Calu3 (cell line): ENCODE measurements at regions not wholly inside any gene's neighbourhood (a gene's known extent, or its start where the extent isn't known, plus 50 kb on each side); places are given as distances from the start of the nearest gene placed in this dataset.

ENCODE experiments used
- BruUV-seq: library from RNA; stranded (reverse); fragments of 400-500 nt; replicated peaks from 2 replicates; lab custom pipeline; 2021; lab: Mats Ljungman, UMichigan
- CTCF ChIA-PET: fragments of 300-600 bp; sonication (Branson Sonifier 250); formaldehyde crosslinking; loops from one replicate; lab custom pipeline; 2022; ENCODE audit warnings: antibody characterized with exemption; lab: Charles Lee
- DNase-seq: peaks from one replicate; pipeline ENCODE4 v3.0.0; 2022
- H3K27ac Mint-ChIP-seq: one replicate; pipeline ENCODE4 v1.8.0; 2022; ENCODE audit warnings: mixed read lengths; ENCODE audit not compliant: unreplicated experiment
- H3K27me3 Mint-ChIP-seq: one replicate; pipeline ENCODE4 v1.8.0; 2022; ENCODE audit warnings: mixed read lengths; ENCODE audit not compliant: unreplicated experiment
- H3K36me3 Mint-ChIP-seq: one replicate; pipeline ENCODE4 v1.8.0; 2022; ENCODE audit warnings: mild to moderate bottlenecking, moderate library complexity, mixed read lengths; ENCODE audit not compliant: insufficient read depth, unreplicated experiment
- H3K4me1 Mint-ChIP-seq: one replicate; pipeline ENCODE4 v1.8.0; 2022; ENCODE audit warnings: mild to moderate bottlenecking, low read depth, mixed read lengths; ENCODE audit not compliant: unreplicated experiment
- H3K4me3 Mint-ChIP-seq: one replicate; pipeline ENCODE4 v1.8.0; 2022; ENCODE audit warnings: mild to moderate bottlenecking, low read depth, moderate library complexity, mixed read lengths; ENCODE audit not compliant: unreplicated experiment
- H3K9me3 Mint-ChIP-seq: one replicate; pipeline ENCODE4 v1.8.0; 2022; ENCODE audit warnings: low read depth, mixed read lengths; ENCODE audit not compliant: unreplicated experiment
- CTCF ChIP-seq: fragments of 200-600 bp; IDR thresholded peaks from one replicate; pipeline ENCODE4 v1.8.0; 2022; ENCODE audit warnings: antibody characterized with exemption; ENCODE audit not compliant: unreplicated experiment
- intact Hi-C: fragments of 100-400 bp; cut with micrococcal nuclease; formaldehyde crosslinking; loops from one replicate; pipeline ENCODE4 v1.10.0; 2022; ENCODE audit not compliant: unreplicated experiment

- CTCF ChIA-PET, result no interaction called here
- DNase-seq, result no peak
- Mint-ChIP-seq H3K27ac (no peak overlapping the region), H3K9me3 (no peaks in the 10 kb centered on the region), H3K27me3 (no peaks in the 10 kb centered on the region), H3K36me3 (no peaks in the 10 kb centered on the region), H3K4me1 (no peaks in the 10 kb centered on the region), H3K4me3 (no peak overlapping the region)
- intact Hi-C loops, result no loop called here
- no TSS peak for BruUV-seq
- TF ChIP-seq CTCF, result no peak
Observed at GRCh38 chr2:155770516-155770915, 562.0 kb downstream of the NR4A2 start.

GRCh38 chr2:155766342-155767115, 566.0 kb downstream of the NR4A2 start:
- H3K27ac Mint-ChIP-seq, result no peak overlapping the region
- H3K4me1 Mint-ChIP-seq, result no peaks in the 10 kb centered on the region
- H3K27me3 Mint-ChIP-seq, result no peaks in the 10 kb centered on the region
- no TSS peak for BruUV-seq
- peaks cover 10% of the 10 kb centered on the region for H3K9me3 Mint-ChIP-seq
- intact Hi-C loops, result no loop called here
- CTCF ChIA-PET, result no interaction called here
- DNase-seq, result no peak
- no peak overlapping the region for H3K4me3 Mint-ChIP-seq
- H3K36me3 Mint-ChIP-seq, result no peaks in the 10 kb centered on the region
- TF ChIP-seq CTCF, result no peak

GRCh38 chr2:155755481-155755880, 577.0 kb downstream of the NR4A2 start:
- CTCF ChIA-PET, result no interaction called here
- Mint-ChIP-seq H3K27ac (no peak overlapping the region), H3K9me3 (peaks cover 3% of the 10 kb centered on the region), H3K4me1 (no peaks in the 10 kb centered on the region), H3K27me3 (no peaks in the 10 kb centered on the region), H3K4me3 (no peak overlapping the region), H3K36me3 (no peaks in the 10 kb centered on the region)
- no peak for TF ChIP-seq CTCF
- DNase-seq, result no peak
- intact Hi-C loops, result no loop called here
- no TSS peak for BruUV-seq

- CTCF ChIA-PET, result no interaction called here
- H3K27ac Mint-ChIP-seq, result no peak overlapping the region
- H3K4me1 Mint-ChIP-seq, result no peaks in the 10 kb centered on the region
- DNase-seq, result no peak
- H3K36me3 Mint-ChIP-seq, result no peaks in the 10 kb centered on the region
- no peaks in the 10 kb centered on the region for H3K27me3 Mint-ChIP-seq
- peaks cover 3% of the 10 kb centered on the region for H3K9me3 Mint-ChIP-seq
- no peak for TF ChIP-seq CTCF
- intact Hi-C loops, result no loop called here
- no peak overlapping the region for H3K4me3 Mint-ChIP-seq
- BruUV-seq, result no TSS peak
Observed at GRCh38 chr2:155748131-155748530, 584.4 kb downstream of the NR4A2 start.
